ENCODE measurements at regions not wholly inside any gene's neighbourhood (a gene's known extent, or its start where the extent isn't known, plus 50 kb on each side); places are given as distances from the start of the nearest gene placed in this dataset.
"Not testable (repeated sequence)": the region's sequence is repeated elsewhere in the genome, so short reads cannot be mapped to it uniquely, and the experiment has no call there.

- in situ Hi-C loops (cut with HindIII; ENCODE audit: low sequenced_read_pairs) = no loop called here
- H3K4me3 ChIP-seq (ENCODE audit: low read depth, low read length) = no peak overlapping the region
- TF ChIP-seq CTCF (IDR thresholded peaks at IDR 0.05; ENCODE audit: low read depth, low read length, missing control alignments) = no peak
- DNase-seq (ENCODE audit: low read depth) = no peak
These were observed 225.1 kb upstream of the CENPE start for GRCh38 chr4:103423261-103423660.

GRCh38 chr4:103422467-103423219 lies 224.5 kb upstream of the CENPE start:
- H3K4me3 ChIP-seq (ENCODE audit: low read depth, low read length) = no peak overlapping the region
- in situ Hi-C loops (cut with HindIII; ENCODE audit: low sequenced_read_pairs) = no loop called here
- no peak for DNase-seq (ENCODE audit: low read depth)
- TF ChIP-seq CTCF (IDR thresholded peaks at IDR 0.05; ENCODE audit: low read depth, low read length, missing control alignments) = no peak

- no peak for TF ChIP-seq CTCF (IDR thresholded peaks at IDR 0.05; ENCODE audit: low read depth, low read length, missing control alignments)
- in situ Hi-C loops (cut with HindIII; ENCODE audit: low sequenced_read_pairs) = no loop called here
- H3K4me3 ChIP-seq (ENCODE audit: low read depth, low read length) = no peak overlapping the region
- no peak for DNase-seq (ENCODE audit: low read depth)
These were observed 217.7 kb upstream of the CENPE start for GRCh38 chr4:103415801-103416200.

GRCh38 chr4:103412646-103413045 lies 214.5 kb upstream of the CENPE start:
- H3K4me3 ChIP-seq (ENCODE audit: low read depth, low read length); in situ Hi-C loops (cut with HindIII; ENCODE audit: low sequenced_read_pairs); DNase-seq (ENCODE audit: low read depth): not testable (repeated sequence)

GRCh38 chr4:103410386-103410785 lies 212.2 kb upstream of the CENPE start:
- no peak overlapping the region for H3K4me3 ChIP-seq (ENCODE audit: low read depth, low read length)
- in situ Hi-C loops (cut with HindIII; ENCODE audit: low sequenced_read_pairs) = no loop called here
- no peak for DNase-seq (ENCODE audit: low read depth)
- TF ChIP-seq CTCF (IDR thresholded peaks at IDR 0.05; ENCODE audit: low read depth, low read length, missing control alignments) = no peak

GRCh38 chr4:103405415-103405814 lies 207.3 kb upstream of the CENPE start:
- no peak for TF ChIP-seq CTCF (IDR thresholded peaks at IDR 0.05; ENCODE audit: low read depth, low read length, missing control alignments)
- no peak overlapping the region for H3K4me3 ChIP-seq (ENCODE audit: low read depth, low read length)
- no peak for DNase-seq (ENCODE audit: low read depth)
- in situ Hi-C loops (cut with HindIII; ENCODE audit: low sequenced_read_pairs) = no loop called here

GRCh38 chr4:103403619-103404018 lies 205.5 kb upstream of the CENPE start:
- in situ Hi-C loops (cut with HindIII; ENCODE audit: low sequenced_read_pairs) = no loop called here

More at GRCh38 chr4:103403619-103404018, 205.5 kb upstream of the CENPE start:
- DNase-seq (ENCODE audit: low read depth) = no peak
- TF ChIP-seq CTCF (IDR thresholded peaks at IDR 0.05; ENCODE audit: low read depth, low read length, missing control alignments) = no peak
- H3K4me3 ChIP-seq (ENCODE audit: low read depth, low read length) = no peak overlapping the region

All from astrocyte of the cerebellum (primary cell).